ENCODE measurements at regions not wholly inside any gene's neighbourhood (a gene's known extent, or its start where the extent isn't known, plus 50 kb on each side); places are given as distances from the start of the nearest gene placed in this dataset.

DNA sequence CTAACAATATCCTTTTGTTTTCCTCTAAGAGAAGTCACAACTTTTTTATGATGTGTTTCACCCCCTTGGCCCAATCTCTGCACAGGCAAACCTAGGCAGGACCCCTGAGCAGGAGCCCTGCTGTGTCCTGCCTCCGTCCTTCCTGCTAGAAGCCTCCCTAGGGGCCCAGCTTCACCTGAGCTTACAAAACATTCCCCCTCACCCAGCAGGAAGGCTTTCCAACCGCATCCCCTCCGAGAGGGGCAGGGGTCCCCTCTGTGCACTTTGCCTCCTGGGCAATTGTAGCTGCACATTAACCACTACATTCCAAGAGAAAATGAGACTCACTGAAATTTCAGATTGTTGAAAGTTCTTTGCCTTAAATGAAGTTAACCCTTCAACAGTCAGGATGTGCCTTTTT is 176.2 kb downstream of the IRX2 start:
- no peaks in the 10 kb centered on the region for H3K4me1 ChIP-seq (replicated peaks in 1 of 2)
- ATAC-seq (replicated peaks in 6 of 8), result no peak
- no peak overlapping the region for H3K27ac ChIP-seq
- WGBS, 10 experiments, result 0 to 80% (median 22%) methylated on average over 1 to 3 of the region's 3 CpGs; no CpG with 5 or more reads in 4 of the 10 experiments
- H3K4me3 ChIP-seq, result no peak overlapping the region
- in situ Hi-C loops (cut with MboI; ENCODE audit: low pct_unique_long_range_greater_than_20kb in 2 of 9, low sequenced_read_pairs in 9 of 9, unreplicated experiment in 9 of 9), result no loop called here

DNA sequence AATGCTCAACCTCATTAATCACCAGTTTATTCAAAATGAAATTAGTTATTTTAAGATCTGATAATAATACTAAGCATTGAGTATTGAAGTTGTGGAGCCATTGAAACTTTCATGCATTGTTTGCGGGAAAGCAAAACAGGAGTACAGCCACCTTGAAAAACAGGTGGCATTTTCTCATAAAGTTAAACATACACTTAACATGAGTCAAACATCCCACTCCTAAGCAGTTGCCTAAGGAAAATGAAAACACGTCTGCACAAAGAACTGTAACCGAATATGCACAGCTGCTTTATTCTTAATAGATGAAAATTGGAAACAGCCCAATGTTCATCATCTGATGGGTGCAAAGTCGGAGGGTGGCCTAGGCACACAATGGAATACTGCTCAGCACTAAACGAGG is 177.3 kb downstream of the IRX2 start:
- 17 to 95% (median 75%) methylated on average over 1 to 3 of the region's 5 CpGs; no CpG with 5 or more reads in 3 of the 10 experiments for WGBS, 10 experiments
- Histone ChIP-seq H3K27ac (no peak overlapping the region), H3K4me1 (replicated peaks in 1 of 2) (peaks cover 0 to 9% of the 10 kb centered on the region in 2 donors), H3K4me3 (no peak overlapping the region)
- in situ Hi-C loops (cut with MboI; ENCODE audit: low pct_unique_long_range_greater_than_20kb in 2 of 9, low sequenced_read_pairs in 9 of 9, unreplicated experiment in 9 of 9), result no loop called here
- ATAC-seq (replicated peaks in 6 of 8), result no peak

DNA sequence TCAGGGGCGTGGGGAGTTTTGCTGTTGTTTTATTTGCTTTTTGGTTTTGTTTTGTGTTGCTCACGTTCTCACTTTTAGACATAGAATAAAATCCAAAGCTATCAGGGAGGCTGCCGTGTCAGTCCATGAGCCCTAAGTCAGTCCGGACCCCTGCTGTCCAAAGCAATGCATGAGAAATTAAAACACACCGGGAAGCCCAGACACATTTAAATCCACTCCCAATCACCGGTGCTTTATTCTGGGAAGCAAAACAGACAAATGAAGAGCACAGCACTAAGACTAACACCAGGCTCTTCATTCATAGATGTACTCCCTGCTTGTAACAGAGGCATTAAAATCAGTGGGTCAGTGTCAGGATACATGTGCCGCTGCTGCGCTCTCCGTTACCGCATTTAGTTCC is 180.9 kb downstream of the IRX2 start:
- H3K4me1 ChIP-seq (replicated peaks in 1 of 2), result peaks cover 0 to 15% of the 10 kb centered on the region in 2 donors
- no peak overlapping the region for H3K4me3 ChIP-seq
- in situ Hi-C loops (cut with MboI; ENCODE audit: low pct_unique_long_range_greater_than_20kb in 2 of 9, low sequenced_read_pairs in 9 of 9, unreplicated experiment in 9 of 9), result no loop called here
- WGBS, 10 experiments, result 0 to 71% (median 62%) methylated on average over 1 to 10 of the region's 10 CpGs; no CpG with 5 or more reads in 2 of the 10 experiments
- ATAC-seq (replicated peaks in 6 of 8), result no peak
- H3K27ac ChIP-seq, result no peak overlapping the region

- no peak overlapping the region for H3K4me3 ChIP-seq
- no peak for ATAC-seq (replicated peaks in 6 of 8)
- no peak overlapping the region for H3K27ac ChIP-seq
- in situ Hi-C loops (cut with MboI; ENCODE audit: low pct_unique_long_range_greater_than_20kb in 2 of 9, low sequenced_read_pairs in 9 of 9, unreplicated experiment in 9 of 9), result no loop called here
- 13 to 100% (median 49%) methylated on average over 3 to 10 of the region's 15 CpGs; no CpG with 5 or more reads in 2 of the 10 experiments for WGBS, 10 experiments
- peaks cover 0 to 15% of the 10 kb centered on the region in 2 donors for H3K4me1 ChIP-seq (replicated peaks in 1 of 2)
Observed at GRCh38 chr5:2569774-2570542, 181.5 kb downstream of the IRX2 start.

GRCh38 chr5:2569176-2569575 is 182.3 kb downstream of the IRX2 start:
- WGBS, 10 experiments, result 42 to 88% (median 48%) methylated on average over 1 to 10 of the region's 10 CpGs; no CpG with 5 or more reads in 4 of the 10 experiments
- H3K4me1 ChIP-seq (replicated peaks in 1 of 2), result peaks cover 0 to 15% of the 10 kb centered on the region in 2 donors
- peak in 4 of 8 experiments; percentile 21 to 80 (median 62) for ATAC-seq (replicated peaks in 6 of 8)
- in situ Hi-C loops (cut with MboI; ENCODE audit: low pct_unique_long_range_greater_than_20kb in 2 of 9, low sequenced_read_pairs in 9 of 9, unreplicated experiment in 9 of 9), result no loop called here
- no peak overlapping the region for H3K4me3 ChIP-seq
- no peak overlapping the region for H3K27ac ChIP-seq

DNA sequence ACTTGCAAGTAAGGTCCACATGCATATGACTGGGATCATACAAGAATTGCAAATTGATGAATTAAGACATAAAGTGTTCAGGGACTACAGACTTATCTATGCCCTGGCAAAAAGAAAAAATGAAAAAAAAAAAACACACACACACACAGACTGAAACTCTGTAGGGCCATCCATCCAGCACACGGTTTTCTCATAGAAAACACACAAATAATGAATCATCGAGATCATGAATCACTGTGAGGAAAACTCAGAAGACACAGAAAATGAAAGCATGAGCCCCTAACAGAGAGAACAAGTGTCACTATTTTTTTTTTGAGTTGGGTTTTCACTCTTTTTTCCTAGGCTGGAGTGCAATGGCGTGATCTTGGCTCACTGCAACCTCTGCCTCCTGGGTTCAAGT is 185.2 kb downstream of the IRX2 start:
- WGBS, 10 experiments, result 0 to 83% (median 34%) methylated on average over 1 to 3 of the region's 3 CpGs
- in situ Hi-C loops (cut with MboI; ENCODE audit: low pct_unique_long_range_greater_than_20kb in 2 of 9, low sequenced_read_pairs in 9 of 9, unreplicated experiment in 9 of 9), result no loop called here
- peak in 2 of 8 experiments; percentile 42 to 56 for ATAC-seq (replicated peaks in 6 of 8)
- H3K27ac ChIP-seq, result no peak overlapping the region
- H3K4me1 ChIP-seq (replicated peaks in 1 of 2), result peaks cover 0 to 15% of the 10 kb centered on the region in 2 donors
- H3K4me3 ChIP-seq, result no peak overlapping the region

DNA sequence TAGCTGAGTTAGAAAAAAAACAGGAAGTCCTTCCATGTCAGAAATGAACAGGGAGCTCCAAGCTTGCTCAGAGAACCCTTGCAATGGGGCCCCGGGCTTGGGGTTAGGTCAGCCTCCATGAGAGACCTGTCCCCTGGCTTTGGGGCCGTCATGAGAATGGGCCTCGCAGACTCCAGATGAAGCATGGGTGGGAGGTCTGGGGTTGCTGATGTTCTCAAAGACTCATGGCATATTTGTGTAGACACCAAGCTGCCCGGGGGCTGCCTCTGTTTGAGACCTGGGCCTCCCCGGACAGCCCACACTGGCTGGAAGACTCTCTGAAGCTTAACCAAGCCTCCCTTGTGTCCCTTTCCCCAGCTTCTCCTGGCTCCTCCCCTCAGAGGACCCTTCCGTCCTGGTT is 186.3 kb downstream of the IRX2 start:
- Histone ChIP-seq H3K4me3 (no peak overlapping the region), H3K27ac (no peak overlapping the region), H3K4me1 (replicated peaks in 1 of 2) (peaks cover 0 to 15% of the 10 kb centered on the region in 2 donors)
- in situ Hi-C loops (cut with MboI; ENCODE audit: low pct_unique_long_range_greater_than_20kb in 2 of 9, low sequenced_read_pairs in 9 of 9, unreplicated experiment in 9 of 9), result no loop called here
- WGBS, 10 experiments, result 0 to 100% (median 80%) methylated on average over 1 to 2 of the region's 6 CpGs; no CpG with 5 or more reads in 6 of the 10 experiments
- no peak for ATAC-seq (replicated peaks in 6 of 8)

GRCh38 chr5:2563046-2563445 is 188.4 kb downstream of the IRX2 start:
- in situ Hi-C loops (cut with MboI; ENCODE audit: low pct_unique_long_range_greater_than_20kb in 2 of 9, low sequenced_read_pairs in 9 of 9, unreplicated experiment in 9 of 9), result no loop called here
- Histone ChIP-seq H3K4me1 (replicated peaks in 1 of 2) (peaks cover 0 to 4% of the 10 kb centered on the region in 2 donors), H3K27ac (no peak overlapping the region), H3K4me3 (no peak overlapping the region)
- 17 to 94% (median 78%) methylated on average over 2 to 3 of the region's 6 CpGs; no CpG with 5 or more reads in 6 of the 10 experiments for WGBS, 10 experiments
- no peak for ATAC-seq (replicated peaks in 6 of 8)

DNA sequence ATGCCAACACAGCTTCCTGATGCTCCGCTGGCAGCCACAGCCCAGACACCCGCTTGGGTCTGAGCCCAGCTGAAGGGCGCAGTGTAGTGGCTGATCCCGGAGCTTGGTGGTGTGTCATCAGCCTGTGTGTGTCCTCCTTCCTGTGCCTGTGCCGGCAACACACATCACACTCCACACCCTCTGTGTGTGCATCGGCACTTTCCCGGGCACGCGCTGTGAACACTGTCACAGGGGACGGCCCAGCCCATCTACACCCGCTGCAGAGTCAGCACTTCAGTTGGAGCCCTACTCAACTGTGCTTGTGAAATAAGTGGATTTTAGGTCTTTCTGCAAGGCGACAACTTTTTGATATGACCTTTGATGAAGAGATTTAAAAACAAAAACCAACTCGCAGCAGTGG is 189.4 kb downstream of the IRX2 start:
- WGBS, 10 experiments, result 8 to 100% (median 89%) methylated on average over 1 to 9 of the region's 13 CpGs; no CpG with 5 or more reads in 1 of the 10 experiments
- peaks cover 0 to 4% of the 10 kb centered on the region in 2 donors for H3K4me1 ChIP-seq (replicated peaks in 1 of 2)
- no peak overlapping the region for H3K4me3 ChIP-seq
- in situ Hi-C loops (cut with MboI; ENCODE audit: low pct_unique_long_range_greater_than_20kb in 2 of 9, low sequenced_read_pairs in 9 of 9, unreplicated experiment in 9 of 9), result no loop called here
- no peak overlapping the region for H3K27ac ChIP-seq
- no peak for ATAC-seq (replicated peaks in 6 of 8)

DNA sequence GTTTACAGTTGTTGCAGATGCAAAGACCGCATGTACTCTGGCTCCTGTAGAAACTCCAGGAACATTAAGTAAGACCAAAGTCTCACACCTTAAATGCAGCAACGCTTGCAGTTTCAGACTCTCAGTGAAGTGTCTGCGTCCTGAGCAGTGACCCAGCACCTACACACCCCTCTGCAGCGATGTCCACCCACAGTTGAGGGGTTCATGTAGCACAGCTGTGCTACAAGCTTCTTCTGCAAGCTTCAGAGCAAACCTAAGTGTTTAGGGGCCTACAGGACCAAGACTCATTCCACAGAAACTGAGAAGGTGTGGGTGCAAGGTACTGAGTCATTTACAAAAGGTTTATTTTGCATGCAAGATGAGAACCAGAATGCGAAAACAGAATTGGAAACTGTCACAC is 191.0 kb downstream of the IRX2 start:
- Histone ChIP-seq H3K4me1 (replicated peaks in 1 of 2) (peaks cover 0 to 4% of the 10 kb centered on the region in 2 donors), H3K4me3 (no peak overlapping the region), H3K27ac (no peak overlapping the region)
- 0 to 100% (median 53%) methylated on average over 1 to 4 of the region's 5 CpGs; no CpG with 5 or more reads in 2 of the 10 experiments for WGBS, 10 experiments
- ATAC-seq (replicated peaks in 6 of 8), result no peak
- in situ Hi-C loops (cut with MboI; ENCODE audit: low pct_unique_long_range_greater_than_20kb in 2 of 9, low sequenced_read_pairs in 9 of 9, unreplicated experiment in 9 of 9), result no loop called here

- WGBS, 10 experiments, result 7 to 100% (median 76%) methylated on average over 2 to 6 of the region's 12 CpGs; no CpG with 5 or more reads in 5 of the 10 experiments
- ATAC-seq (replicated peaks in 6 of 8), result no peak
- in situ Hi-C loops (cut with MboI; ENCODE audit: low pct_unique_long_range_greater_than_20kb in 2 of 9, low sequenced_read_pairs in 9 of 9, unreplicated experiment in 9 of 9), result no loop called here
- Histone ChIP-seq H3K4me1 (replicated peaks in 1 of 2) (peaks cover 0 to 4% of the 10 kb centered on the region in 2 donors), H3K27ac (no peak overlapping the region), H3K4me3 (no peak overlapping the region)
Observed at GRCh38 chr5:2557435-2557834, 194.0 kb downstream of the IRX2 start.

DNA sequence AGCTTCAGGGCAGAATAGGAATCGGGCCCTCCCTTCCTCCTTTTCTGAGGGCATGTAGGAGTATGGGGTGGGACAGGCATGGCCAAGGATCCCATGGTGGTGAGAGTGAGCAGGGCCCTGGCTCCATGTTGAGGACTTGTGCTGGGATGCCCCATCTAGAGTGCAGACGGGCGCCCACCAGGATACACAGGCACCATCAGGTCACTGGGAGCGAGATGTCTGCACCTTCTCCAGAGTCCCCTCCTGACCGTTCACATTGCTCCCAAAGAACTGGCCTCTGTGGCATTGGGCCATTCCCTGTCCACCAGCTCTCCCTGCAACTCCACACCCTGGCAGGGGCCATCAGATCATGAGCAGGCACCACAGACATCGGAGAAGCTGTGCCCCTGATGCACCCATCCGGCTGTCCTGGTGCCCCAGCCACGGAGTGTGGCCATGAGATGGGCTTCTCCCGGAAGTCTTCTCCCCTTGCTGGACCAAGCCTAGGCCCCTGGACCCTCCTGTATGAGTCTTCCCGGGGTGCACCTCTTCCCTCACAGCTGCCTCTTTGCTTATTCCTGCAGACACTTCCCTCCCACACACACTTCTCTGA is 195.0 kb downstream of the IRX2 start:
- ATAC-seq (replicated peaks in 6 of 8), result no peak
- no peak overlapping the region for H3K4me3 ChIP-seq
- H3K4me1 ChIP-seq (replicated peaks in 1 of 2), result peaks cover 0 to 4% of the 10 kb centered on the region in 2 donors
- in situ Hi-C loops (cut with MboI; ENCODE audit: low pct_unique_long_range_greater_than_20kb in 2 of 9, low sequenced_read_pairs in 9 of 9, unreplicated experiment in 9 of 9), result no loop called here
- 28 to 100% (median 75%) methylated on average over 1 to 2 of the region's 10 CpGs; no CpG with 5 or more reads in 6 of the 10 experiments for WGBS, 10 experiments
- no peak overlapping the region for H3K27ac ChIP-seq

- Histone ChIP-seq H3K4me3 (no peak overlapping the region), H3K27ac (no peak overlapping the region), H3K4me1 (replicated peaks in 1 of 2) (peaks cover 0 to 2% of the 10 kb centered on the region in 2 donors)
- in situ Hi-C loops (cut with MboI; ENCODE audit: low pct_unique_long_range_greater_than_20kb in 2 of 9, low sequenced_read_pairs in 9 of 9, unreplicated experiment in 9 of 9), result no loop called here
- ATAC-seq (replicated peaks in 6 of 8), result no peak
- WGBS, 10 experiments, result 4 to 72% (median 31%) methylated on average over 2 of the region's 2 CpGs; no CpG with 5 or more reads in 1 of the 10 experiments
Observed at GRCh38 chr5:2553611-2554010, 197.9 kb downstream of the IRX2 start.

Data from motor neuron (in vitro differentiated cells).